ENCODE measurements at regions not wholly inside any gene's neighbourhood (a gene's known extent, or its start where the extent isn't known, plus 50 kb on each side); places are given as distances from the start of the nearest gene placed in this dataset.
"Not testable (repeated sequence)": the region's sequence is repeated elsewhere in the genome, so short reads cannot be mapped to it uniquely, and the experiment has no call there.

GRCh38 chr6:76509397-76509796 lies 436.9 kb upstream of the IMPG1 start:
- TF ChIP-seq, protein P1, sequence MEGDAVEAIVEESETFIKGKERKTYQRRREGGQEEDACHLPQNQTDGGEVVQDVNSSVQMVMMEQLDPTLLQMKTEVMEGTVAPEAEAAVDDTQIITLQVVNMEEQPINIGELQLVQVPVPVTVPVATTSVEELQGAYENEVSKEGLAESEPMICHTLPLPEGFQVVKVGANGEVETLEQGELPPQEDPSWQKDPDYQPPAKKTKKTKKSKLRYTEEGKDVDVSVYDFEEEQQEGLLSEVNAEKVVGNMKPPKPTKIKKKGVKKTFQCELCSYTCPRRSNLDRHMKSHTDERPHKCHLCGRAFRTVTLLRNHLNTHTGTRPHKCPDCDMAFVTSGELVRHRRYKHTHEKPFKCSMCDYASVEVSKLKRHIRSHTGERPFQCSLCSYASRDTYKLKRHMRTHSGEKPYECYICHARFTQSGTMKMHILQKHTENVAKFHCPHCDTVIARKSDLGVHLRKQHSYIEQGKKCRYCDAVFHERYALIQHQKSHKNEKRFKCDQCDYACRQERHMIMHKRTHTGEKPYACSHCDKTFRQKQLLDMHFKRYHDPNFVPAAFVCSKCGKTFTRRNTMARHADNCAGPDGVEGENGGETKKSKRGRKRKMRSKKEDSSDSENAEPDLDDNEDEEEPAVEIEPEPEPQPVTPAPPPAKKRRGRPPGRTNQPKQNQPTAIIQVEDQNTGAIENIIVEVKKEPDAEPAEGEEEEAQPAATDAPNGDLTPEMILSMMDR (IDR thresholded peaks at IDR 0.05): no peak
- no peak overlapping the region for H3K4me3 Mint-ChIP-seq
- no peak for DNase-seq
- H3K27ac Mint-ChIP-seq: no peak overlapping the region
- H3K36me3 Mint-ChIP-seq (ENCODE audit: low read depth): no peaks in the 10 kb centered on the region; the same call in 1 of the 2 replicates
- peaks cover 25% of the 10 kb centered on the region for H3K9me3 Mint-ChIP-seq
- H3K27me3 Mint-ChIP-seq (ENCODE audit: insufficient read depth): peaks cover 2% of the 10 kb centered on the region; the same call in 1 of the 2 replicates
- H3K4me1 Mint-ChIP-seq (ENCODE audit: low read depth): no peaks in the 10 kb centered on the region

DNA sequence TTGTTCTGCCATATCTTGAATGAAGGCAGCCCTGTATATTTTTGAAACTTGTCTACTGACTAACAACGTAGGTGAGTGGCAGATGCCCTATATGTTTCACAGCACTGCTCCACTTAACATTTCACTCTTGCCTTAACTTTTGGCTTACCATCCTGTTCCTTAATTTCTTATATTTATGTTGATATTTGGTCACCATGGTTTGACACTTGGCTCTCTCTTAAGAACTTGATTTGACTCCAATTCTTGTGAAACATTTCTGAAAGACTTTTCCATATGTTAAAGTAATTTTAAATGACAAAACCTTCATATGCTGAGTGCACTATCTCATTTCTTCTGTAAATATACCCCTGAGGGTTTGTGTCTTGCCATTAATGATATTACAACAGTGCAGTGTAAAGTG lies 434.3 kb upstream of the IMPG1 start:
- Mint-ChIP-seq H3K27me3 (ENCODE audit: insufficient read depth) (no peaks in the 10 kb centered on the region; the same call in 1 of the 2 replicates), H3K27ac (no peak overlapping the region), H3K4me3 (no peak overlapping the region), H3K4me1 (ENCODE audit: low read depth) (no peaks in the 10 kb centered on the region), H3K9me3 (peaks cover 25% of the 10 kb centered on the region), H3K36me3 (ENCODE audit: low read depth) (no peaks in the 10 kb centered on the region)
- DNase-seq: no peak
- TF ChIP-seq, protein P1 (IDR thresholded peaks at IDR 0.05): no peak

DNA sequence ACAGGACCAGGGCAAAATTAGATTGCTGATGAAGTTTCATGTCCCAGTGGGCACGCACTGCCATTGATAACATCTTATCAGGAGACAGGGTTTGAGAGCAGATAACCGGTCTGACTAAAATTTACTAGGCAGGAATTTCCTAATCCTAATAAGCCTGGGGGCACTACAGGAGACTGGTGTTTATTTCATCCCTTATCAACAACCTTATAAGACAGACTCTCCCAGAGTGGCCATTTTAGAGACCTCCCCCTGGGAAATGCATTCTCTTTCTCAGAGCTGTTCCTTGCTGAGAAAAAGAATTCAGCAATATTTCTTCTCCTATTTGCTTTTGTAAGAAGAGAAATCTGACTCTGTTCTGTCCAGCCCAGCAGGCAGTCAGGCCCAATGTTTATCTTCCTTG lies 423.4 kb upstream of the IMPG1 start:
- H3K36me3 Mint-ChIP-seq (ENCODE audit: low read depth): no peaks in the 10 kb centered on the region

DNA sequence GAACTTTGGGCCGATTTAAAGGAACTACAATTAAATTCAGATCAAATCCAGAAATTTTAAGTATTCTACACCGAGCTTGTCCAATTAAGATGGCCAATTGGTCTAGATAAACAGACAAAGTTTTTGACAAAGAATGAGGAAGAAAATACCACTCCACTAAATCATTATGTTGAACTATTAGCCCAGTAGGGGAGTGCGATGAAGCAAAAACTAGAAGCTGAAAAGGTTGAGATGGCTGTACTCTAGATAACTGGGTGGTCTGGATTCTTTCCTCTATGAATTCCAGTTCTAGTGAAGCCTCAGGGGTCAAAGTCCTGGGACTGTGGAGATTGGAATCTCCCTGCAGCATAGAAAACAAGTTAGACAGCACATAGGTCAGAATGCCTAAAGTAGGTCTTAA lies 418.9 kb upstream of the IMPG1 start:
- not testable (repeated sequence) for H3K4me3 Mint-ChIP-seq; H3K4me1 Mint-ChIP-seq (ENCODE audit: low read depth); H3K27ac Mint-ChIP-seq; H3K36me3 Mint-ChIP-seq (ENCODE audit: low read depth); H3K27me3 Mint-ChIP-seq (ENCODE audit: insufficient read depth); DNase-seq
- H3K9me3 Mint-ChIP-seq: peaks cover 55% of the 10 kb centered on the region

More for the DNA sequence above, 423.4 kb upstream of the IMPG1 start:
- Mint-ChIP-seq H3K27ac (no peak overlapping the region), H3K27me3 (ENCODE audit: insufficient read depth) (no peaks in the 10 kb centered on the region), H3K9me3 (peaks cover 31% of the 10 kb centered on the region), H3K4me3 (no peak overlapping the region), H3K4me1 (ENCODE audit: low read depth) (no peaks in the 10 kb centered on the region)
- TF ChIP-seq, protein P1 (IDR thresholded peaks at IDR 0.05): no peak
- DNase-seq: no peak

DNA sequence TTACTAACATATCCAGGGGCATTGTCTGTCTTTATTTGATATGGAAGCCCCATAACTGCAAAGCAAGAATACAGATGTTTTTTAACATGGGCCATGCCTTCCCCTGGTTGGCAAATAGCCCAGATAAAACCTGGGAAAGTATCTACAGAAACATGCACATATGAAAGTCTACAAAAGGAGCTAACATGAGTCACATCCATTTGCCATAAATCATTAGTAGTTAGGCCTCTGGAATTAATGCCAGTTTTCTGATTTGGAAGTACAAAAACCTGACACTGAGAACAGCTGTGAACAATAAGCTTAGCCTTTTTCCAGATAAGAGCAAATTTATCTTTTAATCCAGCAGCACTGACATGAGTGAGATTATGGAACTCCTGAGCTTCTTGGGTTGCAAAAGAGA lies 418.0 kb upstream of the IMPG1 start:
- TF ChIP-seq, protein P1 (IDR thresholded peaks at IDR 0.05): no peak
- H3K27ac Mint-ChIP-seq: no peak overlapping the region
- no peaks in the 10 kb centered on the region for H3K36me3 Mint-ChIP-seq (ENCODE audit: low read depth)
- H3K4me1 Mint-ChIP-seq (ENCODE audit: low read depth): no peaks in the 10 kb centered on the region
- no peaks in the 10 kb centered on the region for H3K27me3 Mint-ChIP-seq (ENCODE audit: insufficient read depth)
- DNase-seq: no peak
- H3K9me3 Mint-ChIP-seq: peaks cover 53% of the 10 kb centered on the region
- no peak overlapping the region for H3K4me3 Mint-ChIP-seq

DNA sequence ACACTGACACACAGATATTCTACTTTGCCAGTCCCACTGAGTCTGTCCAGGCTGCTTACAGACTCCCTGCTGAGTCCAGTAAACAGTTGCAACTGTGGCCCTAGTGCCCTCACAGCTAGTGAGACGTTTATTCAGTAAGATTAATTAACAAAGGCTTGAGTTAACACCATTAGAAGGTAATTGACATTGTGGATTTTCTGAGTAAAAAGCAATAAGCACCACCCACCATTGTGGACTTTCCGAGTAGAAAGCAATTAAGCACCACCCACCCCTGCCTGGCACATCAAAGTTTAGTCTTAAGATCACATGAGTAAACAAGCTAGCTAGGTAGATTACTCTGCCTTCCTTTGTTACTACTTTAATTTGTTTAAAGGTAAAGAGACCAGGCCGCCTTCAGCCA lies 408.6 kb upstream of the IMPG1 start:
- peaks cover 64% of the 10 kb centered on the region for H3K9me3 Mint-ChIP-seq
- no peak for DNase-seq
- no peaks in the 10 kb centered on the region for H3K27me3 Mint-ChIP-seq (ENCODE audit: insufficient read depth)
- no peaks in the 10 kb centered on the region for H3K36me3 Mint-ChIP-seq (ENCODE audit: low read depth)
- H3K4me1 Mint-ChIP-seq (ENCODE audit: low read depth): no peaks in the 10 kb centered on the region
- TF ChIP-seq, protein P1 (IDR thresholded peaks at IDR 0.05): no peak
- H3K27ac Mint-ChIP-seq: no peak overlapping the region
- no peak overlapping the region for H3K4me3 Mint-ChIP-seq
